Naive thymus-derived CD4-positive, alpha-beta T cell (primary cell): ENCODE measurements at regions not wholly inside any gene's neighbourhood (a gene's known extent, or its start where the extent isn't known, plus 50 kb on each side); places are given as distances from the start of the nearest gene placed in this dataset.

Source experiments
- ATAC-seq: fragments of 150-1000 bp; cut with Tn5 transposase; 2 replicates; pipeline ENCODE4 v1.10.0; 2021; ENCODE audit warnings: mild to moderate bottlenecking, moderate library complexity
- CTCF ChIA-PET: fragments of 350-600 bp; sonication (Branson Sonifier 250); formaldehyde crosslinking; loops from one replicate; lab custom pipeline; 2021; ENCODE audit warnings: antibody characterized with exemption; lab: Charles Lee
- POLR2A ChIA-PET: fragments of 350-600 bp; sonication (Branson Sonifier 250); formaldehyde crosslinking; loops from one replicate; lab custom pipeline; 2021; ENCODE audit warnings: antibody characterized with exemption, inconsistent platforms; lab: Charles Lee
- DNase-seq, 9 donors: peaks; one replicate each; pipeline versions ENCODE4 v3.0.0 to v3.0.0-alpha.2; 2020 to 2022; ENCODE audit warnings: mixed read lengths in 1 of 9
- H3K27ac ChIP-seq: one replicate; pipeline ENCODE4 v1.7.0; 2013; ENCODE audit warnings: mild to moderate bottlenecking, low read depth, low read length, moderate library complexity
- H3K27me3 ChIP-seq, 2 donors: one replicate each; pipeline ENCODE4 v1.7.0; 2013; ENCODE audit warnings: low read length in 2 of 2, mild to moderate bottlenecking in 2 of 2, moderate library complexity in 2 of 2; ENCODE audit not compliant: control insufficient read depth in 2 of 2, insufficient read depth in 2 of 2
- H3K36me3 ChIP-seq, 3 experiments: 1 replicate in 2 of 3; 2 replicates in 1 of 3; pipeline ENCODE4 v1.7.0; 2013; ENCODE audit warnings: low read length in 3 of 3, mild to moderate bottlenecking in 3 of 3, moderate library complexity in 1 of 3; ENCODE audit not compliant: insufficient read depth in 3 of 3, control insufficient read depth in 2 of 3
- H3K4me1 ChIP-seq, 2 donors: one replicate each; pipeline ENCODE4 v1.7.0; 2013; ENCODE audit warnings: low read length in 2 of 2, mild to moderate bottlenecking in 2 of 2, moderate library complexity in 1 of 2; ENCODE audit not compliant: control insufficient read depth in 2 of 2, insufficient read depth in 2 of 2
- H3K4me3 ChIP-seq: 2 replicates; pipeline ENCODE4 v1.7.0; 2013; ENCODE audit warnings: mild to moderate bottlenecking, low read length
- H3K9me3 ChIP-seq, 3 experiments: 1 replicate in 2 of 3; 2 replicates in 1 of 3; pipeline ENCODE4 v1.7.0; 2013; ENCODE audit warnings: low read length in 3 of 3; ENCODE audit not compliant: control insufficient read depth in 2 of 3
- H3K27ac Mint-ChIP-seq, 9 donors: one replicate each; pipeline ENCODE4 v1.8.0; 2020 to 2022; ENCODE audit warnings: mixed read lengths in 9 of 9, mild to moderate bottlenecking in 8 of 9, moderate library complexity in 5 of 9, inconsistent platforms in 2 of 9
- H3K27me3 Mint-ChIP-seq, 5 donors: one replicate each; pipeline ENCODE4 v1.8.0; 2021 to 2022; ENCODE audit warnings: mixed read lengths in 5 of 5, mild to moderate bottlenecking in 1 of 5
- H3K36me3 Mint-ChIP-seq, 5 donors: one replicate each; pipeline ENCODE4 v1.8.0; 2020 to 2022; ENCODE audit warnings: mixed read lengths in 5 of 5, mild to moderate bottlenecking in 3 of 5, inconsistent platforms in 1 of 5
- H3K4me1 Mint-ChIP-seq, 7 donors: one replicate each; pipeline ENCODE4 v1.8.0; 2020 to 2022; ENCODE audit warnings: mixed read lengths in 7 of 7, mild to moderate bottlenecking in 3 of 7, inconsistent platforms in 1 of 7
- H3K4me3 Mint-ChIP-seq, 10 donors: one replicate each; pipeline ENCODE4 v1.8.0; 2020 to 2022; ENCODE audit warnings: mild to moderate bottlenecking in 10 of 10, mixed read lengths in 10 of 10, moderate library complexity in 6 of 10, inconsistent platforms in 2 of 10
- H3K9me3 Mint-ChIP-seq, 11 donors: one replicate each; pipeline ENCODE4 v1.8.0; 2020 to 2022; ENCODE audit warnings: mixed read lengths in 11 of 11, mild to moderate bottlenecking in 4 of 11, inconsistent platforms in 1 of 11, moderate library complexity in 1 of 11
- intact Hi-C, 2 donors: fragments of 100-400 bp; cut with micrococcal nuclease; formaldehyde crosslinking; loops; one replicate each; pipeline ENCODE4 v1.15.1; 2023

GRCh38 chr1:80517062-80517461, 1283.7 kb upstream of the ADGRL2 start:
- H3K9me3 Mint-ChIP-seq, result peaks cover 0 to 23% (median 8%) of the 10 kb centered on the region in 11 donors
- no peak for ATAC-seq
- POLR2A ChIA-PET, result no interaction called here

GRCh38 chr1:80509965-80510522, 1290.7 kb upstream of the ADGRL2 start:
- ATAC-seq (no peak), DNase-seq (no peak)
- H3K4me1 Mint-ChIP-seq, result no peaks in the 10 kb centered on the region
- Histone ChIP-seq H3K36me3 (no peaks in the 10 kb centered on the region), H3K4me1 (no peaks in the 10 kb centered on the region), H3K27ac (no peak overlapping the region), H3K4me3 (no peak overlapping the region), H3K27me3 (no peaks in the 10 kb centered on the region), H3K9me3 (no peaks in the 10 kb centered on the region)
- H3K4me3 Mint-ChIP-seq, result no peak overlapping the region
- intact Hi-C loops, result no loop called here
- ChIA-PET POLR2A (no interaction called here), CTCF (no interaction called here)
- peaks cover 0 to 3% (median 0%) of the 10 kb centered on the region in 5 donors for H3K36me3 Mint-ChIP-seq
- H3K27me3 Mint-ChIP-seq, result no peaks in the 10 kb centered on the region
- H3K27ac Mint-ChIP-seq, result no peak overlapping the region
- H3K9me3 Mint-ChIP-seq, result peaks cover 0 to 15% (median 4%) of the 10 kb centered on the region in 11 donors

More at GRCh38 chr1:80517062-80517461, 1283.7 kb upstream of the ADGRL2 start:
- intact Hi-C loops, result no loop called here
- Histone ChIP-seq H3K4me1 (no peaks in the 10 kb centered on the region), H3K27ac (no peak overlapping the region), H3K36me3 (no peaks in the 10 kb centered on the region), H3K9me3 (no peaks in the 10 kb centered on the region), H3K4me3 (no peak overlapping the region), H3K27me3 (no peaks in the 10 kb centered on the region)
- no peak overlapping the region for H3K27ac Mint-ChIP-seq
- no peaks in the 10 kb centered on the region for H3K4me1 Mint-ChIP-seq
- H3K27me3 Mint-ChIP-seq, result no peaks in the 10 kb centered on the region
- H3K4me3 Mint-ChIP-seq, result no peak overlapping the region
- no peak for DNase-seq
- CTCF ChIA-PET, result no interaction called here
- H3K36me3 Mint-ChIP-seq, result peaks cover 0 to 11% (median 0%) of the 10 kb centered on the region in 5 donors

GRCh38 chr1:80506216-80506615, 1294.5 kb upstream of the ADGRL2 start:
- POLR2A ChIA-PET, result no interaction called here
- Mint-ChIP-seq H3K4me3 (no peak overlapping the region), H3K27ac (no peak overlapping the region), H3K36me3 (peaks cover 0 to 3% (median 0%) of the 10 kb centered on the region in 5 donors), H3K27me3 (no peaks in the 10 kb centered on the region), H3K9me3 (peaks cover 0 to 24% (median 9%) of the 10 kb centered on the region in 11 donors), H3K4me1 (no peaks in the 10 kb centered on the region)
- Histone ChIP-seq H3K36me3 (no peaks in the 10 kb centered on the region), H3K4me3 (no peak overlapping the region), H3K9me3 (no peaks in the 10 kb centered on the region), H3K4me1 (no peaks in the 10 kb centered on the region), H3K27ac (no peak overlapping the region), H3K27me3 (no peaks in the 10 kb centered on the region)
- CTCF ChIA-PET, result no interaction called here
- DNase-seq, result no peak
- intact Hi-C loops, result no loop called here
- no peak for ATAC-seq

- Histone ChIP-seq H3K27me3 (no peaks in the 10 kb centered on the region), H3K27ac (no peak overlapping the region), H3K4me1 (no peaks in the 10 kb centered on the region), H3K36me3 (no peaks in the 10 kb centered on the region), H3K4me3 (no peak overlapping the region), H3K9me3 (peaks cover 0 to 6% (median 0%) of the 10 kb centered on the region in 3 experiments)
- ChIA-PET CTCF (no interaction called here), POLR2A (no interaction called here)
- no peak overlapping the region for H3K27ac Mint-ChIP-seq
- DNase-seq (no peak), ATAC-seq (no peak)
- H3K27me3 Mint-ChIP-seq, result no peaks in the 10 kb centered on the region
- H3K4me3 Mint-ChIP-seq, result no peak overlapping the region
- no peaks in the 10 kb centered on the region for H3K36me3 Mint-ChIP-seq
- intact Hi-C loops, result no loop called here
- H3K9me3 Mint-ChIP-seq, result peaks cover 0 to 10% (median 4%) of the 10 kb centered on the region in 11 donors
- H3K4me1 Mint-ChIP-seq, result no peaks in the 10 kb centered on the region
Observed at GRCh38 chr1:80498673-80499072, 1302.1 kb upstream of the ADGRL2 start.

- CTCF ChIA-PET, result interaction anchor here (0.8 kb wide), 1 partner anchor 904 kb away, joined by 4 read pairs; no protein-coding TSS in a partner anchor
- POLR2A ChIA-PET, result no interaction called here
Observed at GRCh38 chr1:80495806-80496205, 1304.9 kb upstream of the ADGRL2 start.

GRCh38 chr1:80472145-80472544, 1328.6 kb upstream of the ADGRL2 start:
- ChIA-PET CTCF (no interaction called here), POLR2A (no interaction called here)
- H3K36me3 ChIP-seq, result no peaks in the 10 kb centered on the region
- no peaks in the 10 kb centered on the region for H3K9me3 ChIP-seq
- Mint-ChIP-seq H3K27me3 (no peaks in the 10 kb centered on the region), H3K36me3 (no peaks in the 10 kb centered on the region), H3K9me3 (peaks cover 0 to 13% (median 3%) of the 10 kb centered on the region in 11 donors), H3K27ac (no peak overlapping the region), H3K4me3 (no peak overlapping the region), H3K4me1 (no peaks in the 10 kb centered on the region)
- DNase-seq (no peak), ATAC-seq (no peak)
- intact Hi-C loops, result no loop called here
- H3K4me3 ChIP-seq, result no peak overlapping the region
- no peaks in the 10 kb centered on the region for H3K27me3 ChIP-seq
- H3K27ac ChIP-seq, result no peak overlapping the region
- H3K4me1 ChIP-seq, result no peaks in the 10 kb centered on the region

More at GRCh38 chr1:80495806-80496205, 1304.9 kb upstream of the ADGRL2 start:
- intact Hi-C loops, result no loop called here
- no peaks in the 10 kb centered on the region for H3K36me3 Mint-ChIP-seq
- H3K27me3 Mint-ChIP-seq, result no peaks in the 10 kb centered on the region
- ATAC-seq (no peak), DNase-seq (no peak)
- Histone ChIP-seq H3K4me3 (no peak overlapping the region), H3K27ac (no peak overlapping the region), H3K36me3 (no peaks in the 10 kb centered on the region), H3K9me3 (peaks cover 0 to 6% (median 0%) of the 10 kb centered on the region in 3 experiments), H3K27me3 (no peaks in the 10 kb centered on the region), H3K4me1 (no peaks in the 10 kb centered on the region)
- no peaks in the 10 kb centered on the region for H3K4me1 Mint-ChIP-seq
- H3K27ac Mint-ChIP-seq, result no peak overlapping the region
- H3K9me3 Mint-ChIP-seq, result peaks cover 0 to 8% (median 3%) of the 10 kb centered on the region in 11 donors
- H3K4me3 Mint-ChIP-seq, result no peak overlapping the region

GRCh38 chr1:80468356-80468755, 1332.4 kb upstream of the ADGRL2 start:
- Mint-ChIP-seq H3K9me3 (peaks cover 0 to 10% (median 4%) of the 10 kb centered on the region in 11 donors), H3K27me3 (no peaks in the 10 kb centered on the region)
- no peak overlapping the region for H3K4me3 ChIP-seq

More at GRCh38 chr1:80468356-80468755, 1332.4 kb upstream of the ADGRL2 start:
- H3K4me1 ChIP-seq, result no peaks in the 10 kb centered on the region
- POLR2A ChIA-PET, result no interaction called here
- no peaks in the 10 kb centered on the region for H3K4me1 Mint-ChIP-seq
- H3K4me3 Mint-ChIP-seq, result no peak overlapping the region
- H3K27ac Mint-ChIP-seq, result no peak overlapping the region
- intact Hi-C loops, result no loop called here
- ATAC-seq (no peak), DNase-seq (no peak)
- H3K9me3 ChIP-seq, result no peaks in the 10 kb centered on the region
- CTCF ChIA-PET, result no interaction called here
- no peaks in the 10 kb centered on the region for H3K27me3 ChIP-seq
- no peaks in the 10 kb centered on the region for H3K36me3 Mint-ChIP-seq
- no peaks in the 10 kb centered on the region for H3K36me3 ChIP-seq
- no peak overlapping the region for H3K27ac ChIP-seq
